ENCODE measurements at regions not wholly inside any gene's neighbourhood (a gene's known extent, or its start where the extent isn't known, plus 50 kb on each side); places are given as distances from the start of the nearest gene placed in this dataset.
"Not testable (repeated sequence)": the region's sequence is repeated elsewhere in the genome, so short reads cannot be mapped to it uniquely, and the experiment has no call there.

DNA sequence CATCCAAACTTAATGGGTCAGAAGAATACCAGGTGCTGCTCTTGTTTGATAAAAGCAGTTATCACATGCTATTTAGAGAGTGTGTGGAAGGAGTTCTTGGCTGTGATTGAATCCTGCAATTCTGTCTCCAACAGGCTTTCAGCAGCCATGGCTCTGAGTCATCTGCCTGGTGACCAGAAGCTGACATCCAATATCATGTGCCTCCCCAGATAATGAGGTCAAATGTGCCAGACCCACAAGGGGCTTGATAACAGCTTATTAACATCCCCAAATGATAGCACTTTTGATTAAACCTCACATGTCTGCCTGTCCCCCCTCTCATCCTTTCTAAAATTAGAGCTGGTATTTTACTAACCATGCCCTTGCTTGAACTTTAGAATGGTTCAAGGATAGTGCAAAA lies 175.7 kb upstream of the PLN start:
- Histone ChIP-seq H3K9me2 (ENCODE audit: insufficient read depth, low read length) (no peaks in the 10 kb centered on the region), H3K36me3 (ENCODE audit: insufficient read depth, low read length) (no peaks in the 10 kb centered on the region), H3K79me2 (ENCODE audit: insufficient read depth, low read depth, low read length) (no peaks in the 10 kb centered on the region), H4K20me1 (ENCODE audit: insufficient read depth, low read length) (no peaks in the 10 kb centered on the region), H3K27ac (ENCODE audit: low read depth, low read length, poor library complexity, severe bottlenecking) (no peak overlapping the region), H3K4me3 (ENCODE audit: low read depth, low read length, poor library complexity, severe bottlenecking) (no peak overlapping the region), H3K4me2 (ENCODE audit: low read length) (no peak overlapping the region), H3K4me1 (ENCODE audit: insufficient read depth, low read length, poor library complexity, severe bottlenecking) (no peaks in the 10 kb centered on the region), H3K9me3 (ENCODE audit: low read length) (no peaks in the 10 kb centered on the region), H2AFZ (ENCODE audit: low read length) (no peak overlapping the region)
- intact Hi-C loops (cut with micrococcal nuclease; ENCODE audit: unreplicated experiment): no loop called here
- no TSS peak for BruUV-seq (replicated peaks)
- TF ChIP-seq EZH2phosphoT487 (IDR thresholded peaks at IDR 0.05; ENCODE audit: borderline replicate concordance, low read depth, low read length): no peak
- TF ChIP-seq, protein P1, sequence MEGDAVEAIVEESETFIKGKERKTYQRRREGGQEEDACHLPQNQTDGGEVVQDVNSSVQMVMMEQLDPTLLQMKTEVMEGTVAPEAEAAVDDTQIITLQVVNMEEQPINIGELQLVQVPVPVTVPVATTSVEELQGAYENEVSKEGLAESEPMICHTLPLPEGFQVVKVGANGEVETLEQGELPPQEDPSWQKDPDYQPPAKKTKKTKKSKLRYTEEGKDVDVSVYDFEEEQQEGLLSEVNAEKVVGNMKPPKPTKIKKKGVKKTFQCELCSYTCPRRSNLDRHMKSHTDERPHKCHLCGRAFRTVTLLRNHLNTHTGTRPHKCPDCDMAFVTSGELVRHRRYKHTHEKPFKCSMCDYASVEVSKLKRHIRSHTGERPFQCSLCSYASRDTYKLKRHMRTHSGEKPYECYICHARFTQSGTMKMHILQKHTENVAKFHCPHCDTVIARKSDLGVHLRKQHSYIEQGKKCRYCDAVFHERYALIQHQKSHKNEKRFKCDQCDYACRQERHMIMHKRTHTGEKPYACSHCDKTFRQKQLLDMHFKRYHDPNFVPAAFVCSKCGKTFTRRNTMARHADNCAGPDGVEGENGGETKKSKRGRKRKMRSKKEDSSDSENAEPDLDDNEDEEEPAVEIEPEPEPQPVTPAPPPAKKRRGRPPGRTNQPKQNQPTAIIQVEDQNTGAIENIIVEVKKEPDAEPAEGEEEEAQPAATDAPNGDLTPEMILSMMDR (conservative IDR thresholded peaks at IDR 0.05; ENCODE audit: low read length): no peak
- ChIA-PET POLR2A (interaction anchor here (0.6 kb wide), 1 partner anchor 563 kb away, joined by 3 read pairs; no protein-coding TSS in a partner anchor), CTCF (ENCODE audit: unreplicated experiment) (no interaction called here)
- no peak for DNase-seq (ENCODE audit: low spot score)

DNA sequence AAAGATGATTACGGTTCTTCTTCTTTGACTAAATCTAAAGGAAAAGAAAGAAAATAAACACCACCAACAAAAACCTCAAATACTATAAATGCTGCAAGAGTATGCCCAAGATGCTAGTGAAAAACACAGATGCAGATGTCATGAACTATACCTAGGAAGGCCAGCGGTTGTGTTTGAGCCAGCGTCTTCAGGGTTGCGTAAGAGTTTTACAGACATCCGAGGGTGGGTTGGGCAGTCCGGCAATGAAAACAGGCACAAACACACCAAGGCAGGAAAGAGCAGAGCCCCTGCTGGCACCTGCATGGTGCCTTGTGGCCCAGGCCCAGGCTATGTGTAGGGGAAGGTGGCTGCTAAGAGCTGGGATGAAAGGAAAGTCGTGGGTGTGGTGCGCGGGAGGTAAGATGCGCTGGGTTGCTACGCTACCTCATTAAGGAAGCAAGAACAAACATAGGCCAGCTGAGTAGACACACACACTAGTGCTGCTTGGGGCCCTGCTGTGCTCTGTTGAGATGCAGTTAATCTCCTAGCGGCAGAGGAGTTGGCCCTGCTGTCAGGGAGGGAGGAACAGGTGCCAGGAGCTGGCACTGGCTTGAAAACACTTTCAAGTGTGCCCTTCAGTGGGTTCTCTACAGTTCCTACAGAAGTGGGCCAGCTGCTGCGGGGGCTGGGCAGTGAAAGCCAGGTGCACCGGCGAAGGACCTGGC lies 170.2 kb upstream of the PLN start:
- Histone ChIP-seq H3K4me1 (ENCODE audit: insufficient read depth, low read length, poor library complexity, severe bottlenecking) (no peaks in the 10 kb centered on the region), H2AFZ (ENCODE audit: low read length) (no peak overlapping the region), H3K9me3 (ENCODE audit: low read length) (no peaks in the 10 kb centered on the region), H3K9me2 (ENCODE audit: insufficient read depth, low read length) (no peaks in the 10 kb centered on the region), H3K27ac (ENCODE audit: low read depth, low read length, poor library complexity, severe bottlenecking) (no peak overlapping the region), H3K4me2 (ENCODE audit: low read length) (no peak overlapping the region), H3K79me2 (ENCODE audit: insufficient read depth, low read depth, low read length) (no peaks in the 10 kb centered on the region), H3K36me3 (ENCODE audit: insufficient read depth, low read length) (no peaks in the 10 kb centered on the region), H3K4me3 (ENCODE audit: low read depth, low read length, poor library complexity, severe bottlenecking) (no peak overlapping the region), H4K20me1 (ENCODE audit: insufficient read depth, low read length) (no peaks in the 10 kb centered on the region)
- no TSS peak for BruUV-seq (replicated peaks)
- no peak for DNase-seq (ENCODE audit: low spot score)
- POLR2A ChIA-PET: interaction anchor here (1.0 kb wide), 1 partner anchor 11 kb away, joined by 3 read pairs; no protein-coding TSS in a partner anchor
- intact Hi-C loops (cut with micrococcal nuclease; ENCODE audit: unreplicated experiment): no loop called here
- TF ChIP-seq, protein P1 (conservative IDR thresholded peaks at IDR 0.05; ENCODE audit: low read length): no peak
- TF ChIP-seq EZH2phosphoT487 (IDR thresholded peaks at IDR 0.05; ENCODE audit: borderline replicate concordance, low read depth, low read length): no peak
- CTCF ChIA-PET (ENCODE audit: unreplicated experiment): no interaction called here

DNA sequence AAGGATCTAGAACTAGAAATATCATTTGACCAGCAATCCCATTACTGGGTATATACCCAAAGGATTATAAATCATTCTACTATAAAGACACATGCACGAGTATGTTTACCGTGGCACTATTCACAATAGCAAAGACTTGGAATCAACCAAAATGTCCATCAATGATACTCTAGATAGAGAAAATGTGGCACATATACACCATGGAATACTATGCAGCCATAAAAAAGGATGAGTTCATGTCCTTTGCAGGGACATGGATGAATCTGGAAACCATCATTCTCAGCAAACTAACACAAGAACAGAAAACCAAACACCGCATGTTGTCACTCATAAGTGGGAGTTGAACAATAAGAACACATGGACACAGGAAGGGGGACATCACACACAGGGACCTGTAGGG lies 167.5 kb upstream of the PLN start:
- intact Hi-C loops (cut with micrococcal nuclease; ENCODE audit: unreplicated experiment); H3K4me1 ChIP-seq (ENCODE audit: insufficient read depth, low read length, poor library complexity, severe bottlenecking); H4K20me1 ChIP-seq (ENCODE audit: insufficient read depth, low read length); H3K9me3 ChIP-seq (ENCODE audit: low read length); BruUV-seq (replicated peaks); H3K4me3 ChIP-seq (ENCODE audit: low read depth, low read length, poor library complexity, severe bottlenecking); CTCF ChIA-PET (ENCODE audit: unreplicated experiment); H3K36me3 ChIP-seq (ENCODE audit: insufficient read depth, low read length); H3K9me2 ChIP-seq (ENCODE audit: insufficient read depth, low read length); POLR2A ChIA-PET; H3K27ac ChIP-seq (ENCODE audit: low read depth, low read length, poor library complexity, severe bottlenecking); H3K4me2 ChIP-seq (ENCODE audit: low read length); H2AFZ ChIP-seq (ENCODE audit: low read length); H3K79me2 ChIP-seq (ENCODE audit: insufficient read depth, low read depth, low read length); DNase-seq (ENCODE audit: low spot score): not testable (repeated sequence)

Measured in OCI-LY7 (cell line).